HL-60 (cell line): ENCODE measurements at regions not wholly inside any gene's neighbourhood (a gene's known extent, or its start where the extent isn't known, plus 50 kb on each side); places are given as distances from the start of the nearest gene placed in this dataset.

ENCODE experiments used
- CTCF ChIP-seq: IDR thresholded peaks from one replicate; pipeline ENCODE4 v1.5.1; 2011; ENCODE audit warnings: low read length, control low read depth, inconsistent platforms; ENCODE audit not compliant: insufficient read depth
- GABPA ChIP-seq: IDR thresholded peaks from 2 replicates; pipeline ENCODE4 v1.6.1; 2012; ENCODE audit warnings: low read depth
- POLR2AphosphoS5 ChIP-seq: IDR thresholded peaks from 2 replicates; pipeline ENCODE4 v1.6.1; 2012; ENCODE audit warnings: low read depth
- REST ChIP-seq: IDR thresholded peaks from 2 replicates; pipeline ENCODE4 v1.6.1; 2012; ENCODE audit warnings: low read depth; ENCODE audit not compliant: insufficient replicate concordance

DNA sequence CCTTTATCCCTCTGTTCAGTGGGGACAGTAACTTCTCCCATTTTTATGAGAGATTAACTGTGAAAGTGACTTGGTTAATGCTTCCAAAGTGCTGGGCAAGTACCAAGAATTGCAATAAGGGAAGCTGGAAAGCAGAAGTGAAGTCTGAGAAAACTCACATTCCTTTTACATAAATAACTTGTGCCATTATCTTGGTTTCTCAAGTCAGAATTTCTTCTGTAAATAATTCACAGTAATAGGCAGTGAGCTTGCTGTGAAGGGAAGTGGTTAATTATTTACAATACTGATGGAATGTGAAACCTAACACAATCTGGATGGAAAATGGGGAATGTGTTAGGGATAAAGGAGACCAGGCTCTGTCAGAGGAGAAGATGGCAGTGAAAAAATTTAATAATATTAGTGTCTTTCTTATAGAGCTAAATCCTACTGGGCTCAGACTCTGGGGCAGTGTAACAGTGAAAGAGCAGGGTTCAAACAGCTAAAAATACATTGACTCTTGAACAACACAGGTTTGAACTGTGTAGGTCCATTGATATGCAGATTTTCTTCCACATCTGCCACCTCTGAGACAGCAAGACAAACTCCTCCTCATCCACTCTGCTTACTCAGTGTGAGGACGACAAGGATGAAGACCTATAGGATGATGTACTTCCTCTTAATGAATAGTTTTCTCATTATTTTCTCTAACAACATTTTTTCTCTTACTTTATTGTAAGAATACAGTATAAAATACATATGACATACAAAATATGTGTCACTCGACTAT, 251.5 kb upstream of the ISX start:
- TF ChIP-seq CTCF (no peak), POLR2AphosphoS5 (no peak), REST (no peak), GABPA (no peak)
